H1 (cell line): ENCODE measurements at regions not wholly inside any gene's neighbourhood (a gene's known extent, or its start where the extent isn't known, plus 50 kb on each side); places are given as distances from the start of the nearest gene placed in this dataset.

ENCODE experiments used
- CHD7 ChIP-seq: fragments of 300-600 bp; sonication (generic); IDR thresholded peaks from 2 replicates; pipeline ENCODE4 v1.7.1; 2012; ENCODE audit warnings: low read length, moderate library complexity, mild to moderate bottlenecking, inconsistent platforms; ENCODE audit not compliant: insufficient replicate concordance
- SUZ12 ChIP-seq: fragments of 200-600 bp; sonication (generic); IDR thresholded peaks from 2 replicates; pipeline ENCODE4 v1.6.1; 2012; ENCODE audit warnings: mild to moderate bottlenecking, inconsistent platforms, low read length, moderate library complexity, mixed read lengths

GRCh38 chr5:164146223-164146622 is 640.8 kb downstream of the MAT2B start (continued):
- no peak for TF ChIP-seq CHD7
- TF ChIP-seq SUZ12: no peak
